Subcutaneous abdominal adipose tissue (tissue), 5 donors: ENCODE measurements at regions not wholly inside any gene's neighbourhood (a gene's known extent, or its start where the extent isn't known, plus 50 kb on each side); places are given as distances from the start of the nearest gene placed in this dataset.

ENCODE experiments used
- H3K27ac ChIP-seq: one replicate; pipeline ENCODE4 v1.7.0; 2013; ENCODE audit warnings: low read depth, mild to moderate bottlenecking, inconsistent platforms, low read length, moderate library complexity
- H3K27me3 ChIP-seq, 5 donors: one replicate each; pipeline ENCODE4 v1.7.0; 2013; ENCODE audit warnings: low read length in 5 of 5, inconsistent platforms in 1 of 5; ENCODE audit not compliant: control insufficient read depth in 5 of 5, insufficient read depth in 4 of 5
- H3K36me3 ChIP-seq, 5 donors: one replicate each; pipeline ENCODE4 v1.7.0; 2013; ENCODE audit warnings: low read length in 5 of 5; ENCODE audit not compliant: control insufficient read depth in 5 of 5, insufficient read depth in 5 of 5
- H3K4me1 ChIP-seq, 5 donors: one replicate each; pipeline ENCODE4 v1.7.0; 2013; ENCODE audit warnings: low read length in 5 of 5, mild to moderate bottlenecking in 3 of 5, moderate library complexity in 1 of 5; ENCODE audit not compliant: control insufficient read depth in 5 of 5, insufficient read depth in 5 of 5
- H3K4me3 ChIP-seq, 5 donors: one replicate each; pipeline ENCODE4 v1.7.0; 2013; ENCODE audit warnings: low read length in 5 of 5, low read depth in 1 of 5
- H3K9ac ChIP-seq, 5 donors: one replicate each; pipeline ENCODE4 v1.7.0; 2013; ENCODE audit warnings: low read length in 5 of 5, mild to moderate bottlenecking in 4 of 5, moderate library complexity in 3 of 5
- H3K9me3 ChIP-seq, 5 donors: one replicate each; pipeline ENCODE4 v1.7.0; 2013; ENCODE audit warnings: low read length in 5 of 5; ENCODE audit not compliant: control insufficient read depth in 5 of 5
- donor health status: healthy.
- donor health status: healthy.
- donor health status: healthy.
- donor health status: healthy.
- donor health status: healthy.

DNA sequence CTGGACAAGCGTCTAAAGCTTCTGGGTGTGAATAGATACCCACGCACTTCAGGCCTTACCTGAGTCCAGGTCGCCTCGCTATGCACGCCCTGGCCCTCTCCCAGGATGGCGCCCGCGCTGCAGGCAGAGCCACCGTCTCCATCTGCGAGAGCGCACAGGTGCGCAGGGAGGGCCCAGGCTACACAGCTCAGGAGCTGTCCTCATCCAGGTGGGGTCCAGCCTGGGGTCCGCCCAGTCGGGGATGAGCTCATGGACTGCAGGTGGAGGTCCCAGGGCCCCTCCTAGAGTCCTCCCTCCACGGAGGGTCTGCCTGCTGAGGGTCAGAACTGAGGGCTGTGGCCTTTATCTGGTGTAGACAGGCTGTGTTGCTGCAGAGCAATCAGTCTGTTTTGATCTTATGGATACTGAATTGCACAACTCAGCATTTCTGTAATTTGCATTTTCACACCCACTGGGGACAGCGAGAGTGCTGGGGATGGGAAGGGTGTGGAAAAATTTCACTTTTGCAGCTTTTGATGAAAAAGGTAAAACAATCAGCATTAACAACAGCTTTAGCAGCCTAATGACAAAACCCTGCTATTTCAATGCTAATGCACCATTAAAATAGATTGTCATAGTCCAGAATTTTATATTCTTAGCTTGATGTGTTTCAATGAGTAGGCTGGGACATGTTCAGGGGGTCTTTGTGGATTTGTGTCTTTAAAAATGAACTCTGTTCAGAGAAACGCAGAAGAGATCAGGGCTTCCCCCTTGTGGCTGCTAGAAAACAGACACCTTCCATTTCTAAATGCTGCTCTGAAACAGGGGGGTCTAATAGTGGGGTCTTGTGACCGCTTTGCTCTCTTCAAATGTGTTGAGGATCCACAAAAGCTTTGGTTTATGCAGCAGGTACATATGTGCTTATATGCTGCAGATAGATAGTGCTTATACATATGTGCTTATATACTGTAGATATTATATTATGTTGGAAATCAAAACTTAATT, 77.8 kb upstream of the PHACTR3 start:
- H3K9me3 ChIP-seq, result no peaks in the 10 kb centered on the region
- H3K27ac ChIP-seq, result no peak overlapping the region
- H3K4me1 ChIP-seq, result peaks cover 0 to 3% (median 0%) of the 10 kb centered on the region in 5 donors
- H3K27me3 ChIP-seq, result peaks cover 18 to 28% (median 21%) of the 10 kb centered on the region in 5 donors
- H3K9ac ChIP-seq, result no peak overlapping the region
- no peaks in the 10 kb centered on the region for H3K36me3 ChIP-seq
- no peak overlapping the region for H3K4me3 ChIP-seq

DNA sequence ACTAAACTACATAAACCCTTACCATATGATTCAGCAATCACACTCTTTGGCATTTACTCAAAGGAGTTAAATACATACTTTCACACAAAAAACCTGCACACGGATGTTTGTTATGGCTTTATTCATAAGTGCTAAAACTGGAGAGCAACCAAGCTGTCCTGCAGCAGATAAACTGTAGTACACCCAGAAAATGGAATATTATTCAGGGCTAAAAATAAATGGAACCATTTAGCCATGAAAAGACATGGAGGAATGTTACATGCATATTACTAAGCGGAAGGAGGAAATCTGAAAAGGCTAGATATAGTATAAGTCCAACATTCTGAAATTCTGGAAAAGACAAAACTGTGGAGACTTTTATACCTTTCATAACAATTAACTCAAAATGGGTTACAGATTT, 73.6 kb upstream of the PHACTR3 start:
- peaks cover 18 to 26% (median 20%) of the 10 kb centered on the region in 5 donors for H3K27me3 ChIP-seq
- H3K9ac ChIP-seq, result no peak overlapping the region
- peaks cover 0 to under 1% (median 0%) of the 10 kb centered on the region in 5 donors for H3K4me1 ChIP-seq
- no peak overlapping the region for H3K4me3 ChIP-seq
- H3K27ac ChIP-seq, result no peak overlapping the region
- no peaks in the 10 kb centered on the region for H3K36me3 ChIP-seq
- no peaks in the 10 kb centered on the region for H3K9me3 ChIP-seq

DNA sequence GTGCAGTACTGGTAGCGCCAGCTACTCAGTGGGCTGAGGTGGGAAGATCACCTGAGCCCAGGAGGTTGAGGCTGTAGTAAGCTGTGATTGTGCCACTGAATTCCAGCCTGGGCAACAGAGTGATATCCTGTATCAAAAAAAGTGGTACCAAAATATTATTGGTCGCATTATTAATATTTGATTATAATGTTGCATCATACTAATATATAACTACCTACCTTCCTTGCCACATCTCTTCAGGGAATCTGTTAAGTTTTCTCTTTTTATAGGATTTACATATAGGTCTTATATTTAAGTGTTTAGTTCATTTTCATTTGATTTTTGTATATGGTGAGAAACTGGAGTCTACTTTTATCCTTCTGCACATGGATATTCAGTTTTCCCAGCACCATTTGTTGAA, 66.3 kb upstream of the PHACTR3 start:
- Histone ChIP-seq H3K36me3 (no peaks in the 10 kb centered on the region), H3K9ac (no peak overlapping the region), H3K27me3 (no peaks in the 10 kb centered on the region), H3K4me1 (no peaks in the 10 kb centered on the region), H3K9me3 (peaks cover 0 to 6% (median 0%) of the 10 kb centered on the region in 5 donors), H3K27ac (no peak overlapping the region), H3K4me3 (no peak overlapping the region)

GRCh38 chr20:59547596-59547995, 56.7 kb upstream of the PHACTR3 start:
- H3K9me3 ChIP-seq, result no peaks in the 10 kb centered on the region
- H3K27me3 ChIP-seq, result peaks cover 0 to 12% (median 10%) of the 10 kb centered on the region in 5 donors
- no peak overlapping the region for H3K9ac ChIP-seq
- no peaks in the 10 kb centered on the region for H3K36me3 ChIP-seq
- no peaks in the 10 kb centered on the region for H3K4me1 ChIP-seq
- H3K4me3 ChIP-seq, result no peak overlapping the region
- no peak overlapping the region for H3K27ac ChIP-seq
